H9 (cell line): ENCODE measurements at regions not wholly inside any gene's neighbourhood (a gene's known extent, or its start where the extent isn't known, plus 50 kb on each side); places are given as distances from the start of the nearest gene placed in this dataset.

Experiments used
- DNase-seq: peaks from one replicate; pipeline ENCODE4 v3.0.0-alpha.2; 2017
- H2AFZ ChIP-seq: one replicate; pipeline ENCODE4 v1.6.1; 2013; ENCODE audit warnings: mild to moderate bottlenecking, low read length, control low read depth, moderate library complexity
- H2AK5ac ChIP-seq: 2 replicates; pipeline ENCODE4 v1.6.1; 2013; ENCODE audit warnings: low read length, control low read depth, mixed read lengths; ENCODE audit not compliant: insufficient read length
- H2BK120ac ChIP-seq: one replicate; pipeline ENCODE4 v1.6.1; 2013; ENCODE audit warnings: low read depth, mild to moderate bottlenecking, low read length, control low read depth, inconsistent platforms; ENCODE audit not compliant: poor library complexity, severe bottlenecking
- H2BK12ac ChIP-seq: 2 replicates; pipeline ENCODE4 v1.6.1; 2013; ENCODE audit warnings: low read length, control low read depth, mixed read lengths, low read depth; ENCODE audit not compliant: insufficient read length
- H2BK15ac ChIP-seq: 2 replicates; pipeline ENCODE4 v1.6.1; 2013; ENCODE audit warnings: low read depth, low read length, control low read depth
- H2BK20ac ChIP-seq: one replicate; pipeline ENCODE4 v1.6.1; 2013; ENCODE audit warnings: low read depth, mild to moderate bottlenecking, low read length, control low read depth, inconsistent platforms; ENCODE audit not compliant: poor library complexity, severe bottlenecking
- H2BK5ac ChIP-seq: 2 replicates; pipeline ENCODE4 v1.6.1; 2013; ENCODE audit warnings: low read length, control low read depth, mixed read lengths; ENCODE audit not compliant: insufficient read length
- H3K14ac ChIP-seq: 2 replicates; pipeline ENCODE4 v1.6.1; 2013; ENCODE audit warnings: low read length, control low read depth; ENCODE audit not compliant: insufficient read depth
- H3K18ac ChIP-seq: 2 replicates; pipeline ENCODE4 v1.6.1; 2013; ENCODE audit warnings: low read depth, mild to moderate bottlenecking, mixed read lengths, low read length, control low read depth; ENCODE audit not compliant: insufficient read length
- H3K23ac ChIP-seq: 2 replicates; pipeline ENCODE4 v1.6.1; 2013; ENCODE audit warnings: low read length, control low read depth, mixed read lengths, low read depth; ENCODE audit not compliant: insufficient read length
- H3K23me2 ChIP-seq: 2 replicates; pipeline ENCODE4 v1.6.1; 2013; ENCODE audit warnings: low read depth, mild to moderate bottlenecking, mixed read lengths, low read length, control low read depth; ENCODE audit not compliant: insufficient read length, poor library complexity, severe bottlenecking
- H3K27ac ChIP-seq: 2 replicates; pipeline ENCODE4 v1.5.1; 2013; ENCODE audit warnings: low read length, control low read depth, mixed read lengths, low read depth; ENCODE audit not compliant: insufficient read length
- H3K27me3 ChIP-seq: 2 replicates; pipeline ENCODE4 v1.6.1; 2013; ENCODE audit warnings: low read length, control low read depth, inconsistent platforms; ENCODE audit not compliant: insufficient read depth
- H3K4ac ChIP-seq: 2 replicates; pipeline ENCODE4 v1.6.1; 2013; ENCODE audit warnings: low read depth, mild to moderate bottlenecking, control low read depth, inconsistent platforms, low read length, moderate library complexity
- H3K4me1 ChIP-seq: 2 replicates; pipeline ENCODE4 v1.6.1; 2013; ENCODE audit warnings: low read length, control low read depth, inconsistent platforms; ENCODE audit not compliant: insufficient read depth
- H3K4me2 ChIP-seq: 2 replicates; pipeline ENCODE4 v1.6.1; 2013; ENCODE audit warnings: low read length, control low read depth, mixed read lengths; ENCODE audit not compliant: insufficient read length, insufficient read depth
- H3K56ac ChIP-seq: 2 replicates; pipeline ENCODE4 v1.6.1; 2013; ENCODE audit warnings: low read depth, mild to moderate bottlenecking, mixed read lengths, low read length, control low read depth; ENCODE audit not compliant: insufficient read length
- H3K79me1 ChIP-seq: 2 replicates; pipeline ENCODE4 v1.6.1; 2013; ENCODE audit warnings: low read depth, mild to moderate bottlenecking, moderate library complexity, low read length, control low read depth, inconsistent platforms; ENCODE audit not compliant: insufficient read depth, poor library complexity, severe bottlenecking
- H3K79me2 ChIP-seq: 2 replicates; pipeline ENCODE4 v1.6.1; 2013; ENCODE audit warnings: low read length, control low read depth, inconsistent platforms; ENCODE audit not compliant: insufficient read depth
- H3K9ac ChIP-seq: 2 replicates; pipeline ENCODE4 v1.6.1; 2013; ENCODE audit warnings: low read length, control low read depth, mixed read lengths; ENCODE audit not compliant: insufficient read length; ENCODE audit errors: extremely low read depth
- H3K9me3 ChIP-seq: one replicate; pipeline ENCODE4 v1.6.1; 2013; ENCODE audit warnings: low read depth, low read length, inconsistent platforms; ENCODE audit not compliant: control insufficient read depth
- H3T11ph ChIP-seq: one replicate; pipeline ENCODE4 v1.6.1; 2013; ENCODE audit warnings: mild to moderate bottlenecking, low read length, control low read depth, inconsistent platforms
- H4K20me1 ChIP-seq: one replicate; pipeline ENCODE4 v1.6.1; 2013; ENCODE audit not compliant: control insufficient read depth, insufficient read length, insufficient read depth
- H4K5ac ChIP-seq: 2 replicates; pipeline ENCODE4 v1.6.1; 2013; ENCODE audit warnings: low read depth, mild to moderate bottlenecking, mixed read lengths, low read length, control low read depth; ENCODE audit not compliant: insufficient read length
- H4K8ac ChIP-seq: replicated peaks from 2 replicates; pipeline ENCODE4 v1.6.1; 2013; ENCODE audit warnings: low read length, control low read depth, mixed read lengths, low read depth; ENCODE audit not compliant: insufficient read length
- H4K91ac ChIP-seq: 2 replicates; pipeline ENCODE4 v1.6.1; 2013; ENCODE audit warnings: low read depth, mild to moderate bottlenecking, moderate library complexity, mixed read lengths, low read length, control low read depth; ENCODE audit not compliant: insufficient read length
- H3K27ac Mint-ChIP-seq, 3 experiments: 2 replicates in 2 of 3; 3 replicates in 1 of 3; pipeline ENCODE4 v1.8.0; 2020 to 2021; ENCODE audit warnings: mixed read lengths in 3 of 3, mild to moderate bottlenecking in 1 of 3, moderate library complexity in 1 of 3
- H3K27me3 Mint-ChIP-seq: 2 replicates; pipeline ENCODE4 v1.8.0; 2021; ENCODE audit warnings: low read depth, mild to moderate bottlenecking, moderate library complexity, mixed read lengths
- H3K36me3 Mint-ChIP-seq, 3 experiments: 2 replicates in 2 of 3; 3 replicates in 1 of 3; pipeline ENCODE4 v1.8.0; 2020 to 2021; ENCODE audit warnings: low read depth in 3 of 3, mixed read lengths in 3 of 3; ENCODE audit not compliant: insufficient read depth in 1 of 3
- H3K4me1 Mint-ChIP-seq, 2 experiments: 2 replicates each; pipeline ENCODE4 v1.8.0; 2020; ENCODE audit warnings: mixed read lengths in 2 of 2
- H3K4me3 Mint-ChIP-seq, 2 experiments: 2 replicates in 1 of 2; 3 replicates in 1 of 2; pipeline ENCODE4 v1.8.0; 2020 to 2021; ENCODE audit warnings: mild to moderate bottlenecking in 2 of 2, mixed read lengths in 2 of 2, moderate library complexity in 1 of 2
- H3K9me3 Mint-ChIP-seq, 2 experiments: 2 replicates in 1 of 2; 3 replicates in 1 of 2; pipeline ENCODE4 v1.8.0; 2020; ENCODE audit warnings: mild to moderate bottlenecking in 2 of 2, mixed read lengths in 2 of 2, moderate library complexity in 1 of 2
- CTCF ChIP-seq: fragments of 200-600 bp; sonication (generic); conservative IDR thresholded peaks from 3 replicates; pipeline ENCODE4 v1.8.0; 2021; ENCODE audit warnings: antibody characterized with exemption, mild to moderate bottlenecking
- WGBS: extraction: QIAGEN DNeasy Blood & Tissue Kit; methylation state at CpG from one replicate; pipeline ENCODE4 v1.1.7; 2013; ENCODE audit warnings: missing lambda C conversion rate, low lambda C conversion rate, mixed read lengths; ENCODE audit not compliant: insufficient read length; ENCODE audit errors: extremely low coverage; 5-methylcytosine and 5-hydroxymethylcytosine counted together

- no peak overlapping the region for H4K8ac ChIP-seq
- Mint-ChIP-seq H3K27me3 (peaks cover 1% of the 10 kb centered on the region; the same call in 1 of the 2 replicates), H3K9me3 (no peaks in the 10 kb centered on the region), H3K27ac (peak overlapping the region in 1 of 3 experiments; percentile 39; a peak in 1 of 7 replicates), H3K4me1 (peaks cover 10 to 20% of the 10 kb centered on the region in 2 experiments), H3K36me3 (no peaks in the 10 kb centered on the region; a peak in 1 of 7 replicates), H3K4me3 (no peak overlapping the region; a peak in 1 of 5 replicates)
- no peak overlapping the region for H2BK5ac ChIP-seq
- H2BK120ac ChIP-seq: no peak overlapping the region
- no peak overlapping the region for H3K4ac ChIP-seq
- no peaks in the 10 kb centered on the region for H4K20me1 ChIP-seq
- no peaks in the 10 kb centered on the region for H3K9me3 ChIP-seq
- H3K23ac ChIP-seq: no peak overlapping the region
- no peak overlapping the region for H4K5ac ChIP-seq
- H3K4me1 ChIP-seq: no peaks in the 10 kb centered on the region
- no peak overlapping the region for H4K91ac ChIP-seq
- no peak overlapping the region for H3K27ac ChIP-seq
- no peaks in the 10 kb centered on the region for H3K27me3 ChIP-seq
- no peak for TF ChIP-seq CTCF
- no peak overlapping the region for H3K56ac ChIP-seq
- H3K79me1 ChIP-seq: no peaks in the 10 kb centered on the region
- no peaks in the 10 kb centered on the region for H3K23me2 ChIP-seq
- no peak overlapping the region for H3K14ac ChIP-seq
- no peak overlapping the region for H2BK12ac ChIP-seq
- H2BK15ac ChIP-seq: no peak overlapping the region
- no peak overlapping the region for H2AK5ac ChIP-seq
- H3K4me2 ChIP-seq: no peak overlapping the region
- H3K79me2 ChIP-seq: no peaks in the 10 kb centered on the region
- DNase-seq: no peak
- no CpG with 5 or more reads among the region's 2 CpGs for WGBS
- no peak overlapping the region for H2BK20ac ChIP-seq
- no peak overlapping the region for H3T11ph ChIP-seq
- H2AFZ ChIP-seq: no peak overlapping the region
- no peak overlapping the region for H3K9ac ChIP-seq
- H3K18ac ChIP-seq: no peak overlapping the region
Observed at GRCh38 chr18:46373131-46373530, 268.9 kb downstream of the HAUS1 start.
